GM21390 (cell line): ENCODE measurements at regions not wholly inside any gene's neighbourhood (a gene's known extent, or its start where the extent isn't known, plus 50 kb on each side); places are given as distances from the start of the nearest gene placed in this dataset.

ENCODE experiments used
- ATAC-seq: cut with Tn5 transposase; IDR thresholded peaks from one replicate; pipeline ENCODE4 v1.9.1; 2021; ENCODE audit not compliant: unreplicated experiment

GRCh38 chr5:52491818-52492217 is 295.9 kb upstream of the ITGA1 start:
- no peak for ATAC-seq

- no peak for ATAC-seq
These were observed 290.5 kb upstream of the ITGA1 start for GRCh38 chr5:52497133-52497693.

DNA sequence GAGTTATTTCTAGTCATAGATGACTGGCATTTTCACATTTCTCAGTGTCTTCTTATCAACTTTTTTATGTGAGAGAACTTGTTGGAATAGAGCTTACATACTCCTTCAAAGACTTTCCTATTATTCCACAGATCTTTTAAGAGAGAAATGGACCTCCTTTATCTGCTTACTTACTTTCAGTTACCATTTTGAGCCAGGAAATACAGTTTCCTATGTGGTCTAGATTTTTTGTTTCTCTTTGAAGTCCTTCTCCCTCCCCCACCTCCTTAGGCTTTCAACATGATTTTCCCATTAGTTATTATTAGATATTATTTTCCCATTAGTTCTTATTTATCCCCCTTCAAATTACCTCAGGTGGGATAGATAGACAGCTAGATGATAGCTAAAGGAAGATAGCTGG is 289.1 kb upstream of the ITGA1 start:
- no peak for ATAC-seq

DNA sequence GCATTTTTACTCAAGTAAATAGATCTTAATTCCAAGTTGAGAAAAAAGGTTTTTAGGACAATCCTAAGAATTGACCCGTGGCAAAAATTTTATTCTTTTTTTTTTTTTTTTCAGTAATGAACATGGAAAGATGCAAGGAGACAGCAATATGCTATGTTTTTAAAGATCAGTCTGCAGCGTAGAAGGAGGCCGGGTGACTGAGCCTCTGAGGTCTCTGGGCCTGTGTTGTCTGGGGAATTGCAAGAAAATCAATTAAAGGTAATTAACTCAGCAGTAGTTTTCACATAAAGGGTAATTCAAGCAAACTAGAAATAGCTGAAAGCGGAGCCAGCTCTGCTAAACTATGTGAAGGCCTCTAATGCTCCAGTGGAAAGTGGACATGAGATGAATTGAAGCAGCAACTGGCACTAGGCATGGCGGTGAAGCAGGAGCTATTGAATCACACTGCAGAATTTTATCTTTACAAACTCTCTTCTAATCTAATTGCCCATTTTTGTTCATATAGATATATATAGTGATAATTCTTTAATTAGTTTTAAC is 285.2 kb upstream of the ITGA1 start:
- ATAC-seq: no peak

DNA sequence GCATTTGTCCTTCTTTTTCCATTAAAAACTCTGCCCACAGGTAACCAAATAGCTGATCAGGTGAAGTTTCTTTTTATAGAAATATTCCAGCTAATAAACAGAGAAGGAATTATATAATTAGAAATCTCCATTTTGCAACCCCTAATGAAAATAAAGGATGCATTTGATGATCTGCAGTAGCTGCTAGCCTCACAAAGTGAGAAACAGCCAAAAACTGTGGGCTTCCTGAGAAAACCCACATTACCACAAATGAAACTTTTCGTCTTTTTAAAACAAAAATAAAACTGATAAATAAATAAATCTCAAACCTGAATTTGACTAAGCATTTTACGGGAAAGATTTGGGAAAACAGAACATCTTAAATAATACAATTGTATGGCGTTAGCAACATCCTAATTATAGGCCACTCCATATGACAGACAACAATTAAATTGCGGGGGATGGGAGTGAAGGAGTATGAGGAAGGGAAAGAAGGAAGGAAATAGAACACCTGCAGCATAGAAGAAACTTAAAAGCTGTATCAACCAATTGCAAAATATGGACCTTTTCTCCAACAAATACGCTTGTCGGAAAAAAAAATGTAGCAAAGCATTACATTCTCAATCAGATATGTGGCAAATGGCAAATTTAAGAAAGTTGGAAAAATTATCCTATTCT is 283.0 kb upstream of the ITGA1 start:
- ATAC-seq: no peak

- ATAC-seq: no peak
These were observed 270.0 kb upstream of the ITGA1 start for GRCh38 chr5:52517667-52518066.

DNA sequence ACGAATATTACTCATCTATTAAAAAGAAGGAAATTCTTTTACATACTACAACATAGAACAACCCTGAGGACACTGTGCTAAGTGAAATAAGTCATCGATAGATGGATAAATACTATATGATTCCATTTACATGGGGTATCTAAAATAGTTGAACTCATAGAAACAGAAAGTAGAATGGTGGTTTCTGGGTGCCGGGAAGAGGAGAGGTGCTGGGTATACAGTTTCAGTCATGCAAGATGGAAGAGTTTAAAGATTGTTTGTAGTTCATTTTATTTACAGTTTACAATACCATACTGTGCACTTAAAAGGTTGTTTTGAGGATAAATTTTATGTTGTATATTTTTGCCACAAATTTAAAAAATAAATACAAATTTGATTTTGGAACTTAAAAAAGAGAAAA is 267.5 kb upstream of the ITGA1 start:
- ATAC-seq: no peak

DNA sequence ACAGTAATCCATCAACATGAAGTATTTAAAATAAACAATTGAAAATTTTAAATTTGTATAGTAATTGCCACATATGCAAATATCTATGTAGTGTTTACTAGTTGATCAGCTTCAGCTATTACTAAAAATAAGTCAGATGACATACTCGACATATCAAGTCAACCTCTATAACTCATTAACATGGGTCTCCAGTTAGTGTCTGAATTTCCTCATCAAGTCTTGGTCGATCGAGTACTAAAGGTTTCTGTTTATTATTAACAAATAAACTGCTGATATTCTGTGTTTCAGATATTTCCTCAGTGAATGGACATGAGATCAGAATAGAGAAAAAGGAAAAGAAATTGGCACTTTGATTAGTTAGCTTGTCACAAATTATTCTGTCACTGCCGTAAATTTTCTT is 266.5 kb upstream of the ITGA1 start:
- ATAC-seq: no peak

GRCh38 chr5:52523701-52524100 is 264.0 kb upstream of the ITGA1 start:
- no peak for ATAC-seq

DNA sequence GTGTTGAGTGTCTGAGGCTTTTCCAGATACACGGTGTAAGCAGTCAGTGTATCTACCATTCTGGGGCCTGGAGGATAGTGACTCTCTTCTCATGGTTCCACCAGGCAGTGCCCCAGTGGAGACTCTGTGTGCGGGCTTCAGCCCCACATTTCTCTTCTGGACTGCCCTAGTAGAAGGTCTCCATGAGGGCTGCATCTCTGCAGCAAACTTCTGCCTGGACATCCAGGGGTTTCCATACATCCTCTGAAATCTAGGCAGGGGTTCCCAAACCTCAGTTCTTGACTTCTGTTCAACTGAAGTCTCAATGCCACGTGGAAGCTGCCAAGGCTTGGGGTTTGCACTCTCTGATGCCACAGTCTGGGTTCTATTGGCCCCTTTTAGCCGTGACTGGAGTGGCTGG is 256.6 kb upstream of the ITGA1 start:
- ATAC-seq: no peak

- no peak for ATAC-seq
These were observed 244.1 kb upstream of the ITGA1 start for GRCh38 chr5:52543594-52543993.

DNA sequence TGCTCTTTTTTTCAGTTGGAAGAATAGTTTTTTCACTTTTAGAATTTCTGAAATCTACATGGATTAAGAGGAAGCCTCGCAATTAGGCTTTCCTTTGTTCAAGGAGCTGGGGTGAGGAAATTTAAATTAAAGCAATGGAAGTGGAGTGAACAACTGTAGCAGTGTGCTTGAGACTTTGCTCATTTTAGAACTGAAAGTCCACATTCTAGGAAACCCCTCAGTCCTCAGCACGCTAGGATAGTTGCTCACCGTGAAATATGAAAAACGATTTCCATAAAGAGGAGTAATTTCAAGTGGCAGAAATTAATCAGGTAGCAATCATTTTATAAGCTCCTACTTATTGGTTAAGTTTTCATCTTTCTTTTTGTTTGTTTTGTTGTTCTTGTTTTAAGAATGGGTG is 243.0 kb upstream of the ITGA1 start:
- ATAC-seq: no peak

GRCh38 chr5:52554293-52554692 is 233.4 kb upstream of the ITGA1 start:
- no peak for ATAC-seq

GRCh38 chr5:52560366-52560765 is 227.3 kb upstream of the ITGA1 start:
- no peak for ATAC-seq

DNA sequence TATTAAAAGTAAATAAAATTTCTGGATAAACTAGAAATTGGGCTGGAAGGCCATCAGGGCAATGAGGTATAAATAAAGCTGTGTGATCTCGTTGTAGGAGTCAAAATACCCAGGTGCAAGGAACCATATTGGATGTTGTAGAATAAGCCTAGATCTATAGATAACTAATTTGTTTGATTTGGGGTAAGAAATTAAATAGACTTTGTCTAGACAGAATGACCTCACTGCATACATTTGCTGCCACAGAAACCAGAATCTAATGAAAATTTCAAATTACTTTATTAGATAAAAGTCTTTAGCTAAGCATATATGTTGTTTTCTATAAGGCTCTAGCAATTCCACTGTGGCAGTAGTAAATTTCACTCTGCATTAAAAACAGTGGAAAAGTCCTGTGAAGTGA is 225.2 kb upstream of the ITGA1 start:
- no peak for ATAC-seq

- no peak for ATAC-seq
These were observed 223.1 kb upstream of the ITGA1 start for GRCh38 chr5:52564587-52564986.

GRCh38 chr5:52577546-52577945 is 210.2 kb upstream of the ITGA1 start:
- no peak for ATAC-seq

- ATAC-seq: no peak
These were observed 208.3 kb upstream of the ITGA1 start for GRCh38 chr5:52579391-52579790.

DNA sequence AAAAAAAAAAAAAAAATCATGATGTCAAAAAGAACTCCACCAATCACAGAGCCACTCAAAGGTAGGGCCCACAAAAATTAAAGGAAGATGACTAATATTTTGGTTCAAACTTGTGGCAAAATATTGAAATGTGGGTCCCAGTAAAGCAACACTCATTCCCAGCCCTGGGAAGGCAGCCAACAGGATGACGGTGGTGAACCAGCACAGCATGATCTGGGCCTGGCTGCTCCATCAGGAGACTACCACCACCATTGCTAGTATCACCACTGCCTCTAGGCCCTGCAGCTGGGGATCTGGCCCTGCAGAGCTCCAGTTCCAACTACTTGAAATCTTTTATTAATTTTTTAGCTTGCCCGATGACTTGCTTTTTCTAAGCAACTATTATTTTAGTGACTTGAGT is 206.8 kb upstream of the ITGA1 start:
- no peak for ATAC-seq

DNA sequence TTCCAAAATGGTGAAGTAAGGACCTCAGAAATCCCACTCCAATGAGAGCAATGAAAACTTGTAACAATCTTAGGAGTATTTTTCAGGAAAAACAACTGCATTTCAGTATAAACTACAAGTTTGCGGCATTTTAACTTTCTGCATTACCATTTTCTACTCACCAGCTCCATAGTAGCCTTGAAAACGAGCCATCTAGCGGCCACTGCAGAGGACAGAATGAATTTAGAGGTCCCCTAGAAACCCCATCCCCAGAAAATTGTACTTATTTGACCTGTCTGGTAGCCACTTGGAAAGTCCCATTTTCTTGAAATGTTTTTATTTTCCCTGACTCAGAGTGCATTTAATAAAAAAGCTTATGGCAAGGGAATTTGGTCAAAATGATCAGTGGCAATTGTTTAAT is 205.4 kb upstream of the ITGA1 start:
- ATAC-seq: no peak

DNA sequence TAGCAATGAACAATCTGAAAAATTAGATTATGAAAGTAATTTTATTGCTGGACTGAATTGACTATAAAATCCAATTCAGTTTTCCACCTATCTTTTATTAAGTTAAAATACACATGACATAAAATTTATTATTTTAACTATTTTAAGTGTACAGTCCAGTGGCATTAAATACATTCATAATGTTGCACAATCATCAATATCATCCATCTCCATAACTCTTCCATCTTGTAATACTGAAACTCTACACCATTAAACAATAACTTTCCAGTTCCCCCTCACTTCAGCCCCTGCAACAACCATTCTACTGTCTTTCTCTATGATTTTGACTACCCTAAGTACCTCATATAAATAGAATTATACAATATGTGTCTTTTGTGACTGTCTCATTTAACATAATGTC is 200.6 kb upstream of the ITGA1 start:
- no peak for ATAC-seq

DNA sequence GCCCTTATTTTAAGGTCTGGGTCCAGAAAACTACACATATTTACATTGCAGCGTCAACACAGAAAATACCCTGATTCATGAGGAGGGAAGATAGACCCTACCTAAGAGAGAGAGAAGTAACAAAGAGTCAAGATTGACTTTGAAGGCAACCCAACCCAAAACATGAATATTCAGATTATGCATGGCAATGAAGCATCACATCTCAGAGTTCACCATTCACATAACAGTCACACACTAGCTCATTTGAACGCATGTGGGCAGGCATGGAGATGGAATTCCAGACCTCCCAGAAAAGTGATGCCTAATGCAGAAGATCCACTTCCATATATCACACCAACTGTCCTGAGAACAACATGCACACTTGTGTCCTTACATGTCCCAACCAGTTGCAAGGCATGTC is 190.1 kb upstream of the ITGA1 start:
- ATAC-seq: no peak

DNA sequence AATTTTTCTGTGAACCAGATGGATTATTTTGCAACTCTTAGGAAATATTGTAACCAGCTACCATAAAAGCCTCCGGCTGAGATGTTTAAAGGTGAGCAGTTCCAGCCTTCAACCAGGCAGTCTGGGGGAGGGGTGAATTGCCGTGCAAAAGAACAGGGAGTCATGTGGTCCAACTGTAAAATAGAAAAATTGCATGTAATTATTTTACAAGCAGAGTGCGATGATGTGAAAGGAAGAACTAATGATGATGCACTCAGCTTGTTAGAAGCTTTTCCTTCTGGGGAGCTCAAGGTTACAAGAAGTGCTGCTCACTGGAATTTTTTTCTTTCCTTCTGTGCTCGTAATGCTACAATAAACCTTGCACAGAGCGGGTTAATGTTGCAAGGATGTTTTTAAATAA is 188.7 kb upstream of the ITGA1 start:
- ATAC-seq: no peak
